HG02973 (cell line): ENCODE measurements at regions not wholly inside any gene's neighbourhood (a gene's known extent, or its start where the extent isn't known, plus 50 kb on each side); places are given as distances from the start of the nearest gene placed in this dataset.

Experiments used
- ATAC-seq: cut with Tn5 transposase; IDR thresholded peaks from one replicate; pipeline ENCODE4 v1.9.1; 2021; ENCODE audit warnings: moderate library complexity; ENCODE audit not compliant: unreplicated experiment

DNA sequence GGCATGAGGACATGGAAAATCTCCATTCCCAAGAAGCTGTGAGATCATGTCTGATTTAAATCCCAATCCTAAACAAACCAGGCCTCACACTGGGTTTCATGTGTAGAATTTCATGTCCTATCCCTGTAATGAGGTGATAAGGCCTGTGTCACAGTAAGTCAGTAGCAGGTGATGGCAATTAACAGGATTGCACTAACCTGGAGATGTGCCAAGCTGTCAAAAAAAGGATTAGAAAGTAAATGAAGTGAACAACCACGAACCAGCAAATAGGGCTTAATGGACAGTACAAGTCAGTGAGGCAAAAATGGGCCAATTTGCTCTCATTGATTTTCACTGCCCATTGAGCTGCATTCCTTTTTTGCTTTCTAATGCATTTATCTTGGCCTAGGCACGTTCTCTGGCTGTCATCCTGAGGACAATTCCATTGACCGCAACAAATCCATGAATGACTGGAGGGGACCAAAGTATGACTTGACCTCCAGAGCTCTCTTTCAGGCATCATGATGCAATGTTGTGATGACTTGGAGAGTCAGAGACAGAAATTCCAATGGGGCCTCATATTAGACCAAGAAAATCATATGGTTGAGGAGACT, 673.6 kb upstream of the ADGRL2 start:
- ATAC-seq: no peak

GRCh38 chr1:81125672-81126071, 675.1 kb upstream of the ADGRL2 start:
- ATAC-seq: no peak

- no peak for ATAC-seq
Measured at GRCh38 chr1:81121306-81121705, 679.4 kb upstream of the ADGRL2 start.

DNA sequence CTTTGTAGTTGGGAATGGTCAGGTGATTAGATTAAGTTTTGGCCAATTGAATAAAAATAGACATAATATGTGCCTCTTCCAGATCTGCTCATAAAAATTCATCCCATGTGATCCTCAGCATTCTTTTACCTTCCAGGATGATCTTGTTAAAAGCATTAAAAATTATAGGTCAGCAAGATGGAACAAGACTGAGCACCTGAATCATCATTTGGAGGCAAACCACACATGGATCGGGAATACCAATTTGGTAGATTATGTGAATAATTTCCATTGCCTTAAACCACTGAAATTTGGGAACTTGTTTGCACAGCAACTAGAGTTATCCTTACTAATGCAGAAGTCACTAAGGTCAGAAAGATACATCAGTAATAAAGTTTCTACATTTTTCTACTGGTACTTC, 681.4 kb upstream of the ADGRL2 start:
- no peak for ATAC-seq

- ATAC-seq: no peak
Measured at GRCh38 chr1:81118550-81118949, 682.2 kb upstream of the ADGRL2 start.

DNA sequence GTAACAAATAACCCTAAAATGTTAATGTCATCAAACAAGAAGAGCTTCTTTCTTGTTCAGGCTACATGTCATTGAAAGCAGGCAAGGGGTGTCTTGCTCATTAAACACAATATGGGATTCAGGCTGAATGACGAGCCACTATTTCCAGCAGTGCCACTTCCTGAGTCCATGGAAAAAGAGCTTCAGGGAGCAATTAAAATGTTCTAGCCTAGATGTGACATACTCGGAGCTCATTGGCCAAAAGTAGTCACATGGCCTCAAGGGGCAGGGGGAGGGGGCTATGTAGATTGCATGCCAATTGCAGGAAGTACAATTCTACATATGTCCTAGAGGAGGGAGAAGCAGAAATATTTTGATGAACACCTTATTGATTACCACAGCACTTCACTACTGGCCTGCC, 685.3 kb upstream of the ADGRL2 start:
- no peak for ATAC-seq

DNA sequence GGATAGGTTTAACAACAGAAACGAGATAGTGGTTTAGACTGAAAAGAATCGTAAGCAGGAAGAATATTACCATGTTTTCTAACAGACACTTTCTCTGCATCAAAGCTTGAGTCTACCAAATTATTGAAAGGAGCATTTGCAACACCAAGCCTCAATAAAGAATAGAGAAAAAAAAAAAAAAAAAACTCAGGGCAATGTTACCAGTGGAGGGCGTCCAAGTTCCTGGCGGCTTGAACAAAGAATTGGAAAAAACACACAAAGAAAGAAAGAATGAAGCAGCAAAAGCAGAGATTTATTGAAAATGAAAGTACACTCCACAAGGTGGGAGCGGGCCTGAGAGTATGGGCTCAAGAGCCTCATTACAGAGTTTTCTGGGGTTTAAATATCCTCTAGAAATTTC, 686.5 kb upstream of the ADGRL2 start:
- ATAC-seq: no peak

DNA sequence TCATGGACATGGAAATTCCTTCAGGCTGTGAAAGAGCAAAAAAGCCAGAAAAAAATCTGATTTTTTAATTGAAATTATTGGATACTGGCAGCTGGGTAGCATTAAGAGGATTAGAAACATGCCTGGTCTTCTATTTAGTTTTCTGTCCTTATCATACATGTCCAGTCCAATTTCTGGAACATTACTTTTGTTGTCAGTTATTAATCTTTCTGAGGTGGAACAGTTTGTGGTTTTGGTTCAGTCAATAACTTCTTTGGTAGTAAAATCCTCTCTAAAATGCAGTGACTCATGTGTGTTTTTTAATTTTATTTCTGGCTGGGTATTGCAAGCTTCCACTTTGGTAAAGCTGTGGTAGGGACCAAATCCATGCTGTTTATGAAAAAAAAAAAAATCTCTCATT, 687.0 kb upstream of the ADGRL2 start:
- no peak for ATAC-seq

- ATAC-seq: no peak
Measured at GRCh38 chr1:81111818-81112217, 688.9 kb upstream of the ADGRL2 start.

DNA sequence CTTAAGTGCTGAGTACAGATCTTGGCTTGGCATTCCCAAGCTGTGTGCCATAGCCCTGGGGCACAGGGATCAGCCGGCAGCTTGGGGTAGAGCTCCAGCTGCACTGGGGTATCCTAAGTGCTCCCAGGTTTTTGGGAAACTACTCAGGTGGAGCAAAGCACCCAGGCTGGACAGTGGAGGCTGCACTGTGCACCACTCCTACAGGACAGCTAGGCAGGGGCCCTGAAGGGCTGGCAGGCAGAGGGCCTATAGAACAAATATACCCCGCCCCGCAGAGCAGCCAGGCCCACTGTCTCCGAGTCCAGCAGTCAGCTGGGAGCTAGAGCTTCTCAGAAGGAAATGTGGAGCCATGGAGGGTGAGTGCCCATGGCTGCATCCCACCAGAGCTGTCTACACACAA, 691.7 kb upstream of the ADGRL2 start:
- no peak for ATAC-seq

GRCh38 chr1:81097860-81098259, 702.9 kb upstream of the ADGRL2 start:
- no peak for ATAC-seq

- no peak for ATAC-seq
Measured at GRCh38 chr1:81073580-81073979, 727.2 kb upstream of the ADGRL2 start.

GRCh38 chr1:81071969-81072753, 728.6 kb upstream of the ADGRL2 start:
- no peak for ATAC-seq

GRCh38 chr1:81071072-81071858, 729.5 kb upstream of the ADGRL2 start:
- ATAC-seq: no peak

GRCh38 chr1:81069856-81070255, 730.9 kb upstream of the ADGRL2 start:
- ATAC-seq: no peak

GRCh38 chr1:81068726-81069125, 732.0 kb upstream of the ADGRL2 start:
- no peak for ATAC-seq

GRCh38 chr1:81053826-81054225, 746.9 kb upstream of the ADGRL2 start:
- ATAC-seq: no peak

DNA sequence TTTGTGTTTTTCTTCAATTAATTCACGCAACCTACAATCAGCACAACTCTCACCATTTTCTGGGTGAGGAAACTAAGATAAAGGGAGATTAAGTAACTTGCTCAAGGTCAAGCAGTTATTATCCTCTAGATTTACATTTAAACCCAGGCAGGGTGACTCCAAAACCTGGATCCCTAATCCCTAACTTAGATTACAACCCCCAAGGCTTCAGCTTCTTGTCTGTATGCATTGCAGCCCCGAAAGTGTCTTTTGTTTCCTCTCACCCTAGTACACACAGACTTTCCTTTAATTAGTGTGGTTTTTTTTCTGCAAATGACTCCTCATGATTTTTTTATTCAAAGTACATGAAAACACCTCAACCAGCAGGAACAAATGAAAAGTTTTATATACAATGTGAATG, 748.6 kb upstream of the ADGRL2 start:
- ATAC-seq: no peak

GRCh38 chr1:81050390-81050789, 750.3 kb upstream of the ADGRL2 start:
- ATAC-seq: no peak

DNA sequence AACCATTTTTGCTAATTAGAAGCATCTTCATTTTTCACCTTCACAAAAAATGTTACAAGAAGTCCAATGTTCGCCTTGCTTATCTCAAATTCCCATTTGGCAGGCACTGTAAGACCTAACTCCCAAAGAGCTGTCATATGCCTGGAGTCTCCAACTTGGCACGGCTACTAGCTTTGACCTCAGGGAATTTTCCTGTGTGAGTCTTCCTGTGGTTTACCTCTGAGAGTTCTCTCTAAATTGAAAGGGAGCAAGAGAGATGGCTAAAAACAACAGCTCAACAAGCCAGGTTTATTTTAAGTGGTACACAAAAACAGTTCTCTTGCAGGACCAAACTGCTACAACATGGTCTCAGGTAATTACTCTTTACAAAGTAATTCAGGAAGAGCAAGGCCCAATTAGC, 756.0 kb upstream of the ADGRL2 start:
- no peak for ATAC-seq

DNA sequence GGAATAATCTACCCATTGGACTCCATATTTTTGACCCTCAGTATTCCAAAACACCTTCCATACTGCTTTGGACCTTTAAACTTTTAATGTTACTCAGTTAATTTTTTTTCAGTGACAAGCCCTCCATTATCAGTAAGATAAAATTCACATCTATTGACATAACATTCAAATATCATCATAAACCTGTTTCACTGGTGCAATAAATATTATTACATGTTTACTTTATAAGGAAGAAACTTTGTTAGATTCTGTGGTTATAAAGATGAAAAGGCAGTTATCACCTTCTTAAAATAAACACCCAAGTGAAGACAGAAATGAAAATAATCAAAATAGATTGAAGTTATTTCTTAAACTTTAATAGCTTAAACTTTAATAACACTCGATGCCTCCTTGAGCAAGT, 758.5 kb upstream of the ADGRL2 start:
- ATAC-seq: no peak

DNA sequence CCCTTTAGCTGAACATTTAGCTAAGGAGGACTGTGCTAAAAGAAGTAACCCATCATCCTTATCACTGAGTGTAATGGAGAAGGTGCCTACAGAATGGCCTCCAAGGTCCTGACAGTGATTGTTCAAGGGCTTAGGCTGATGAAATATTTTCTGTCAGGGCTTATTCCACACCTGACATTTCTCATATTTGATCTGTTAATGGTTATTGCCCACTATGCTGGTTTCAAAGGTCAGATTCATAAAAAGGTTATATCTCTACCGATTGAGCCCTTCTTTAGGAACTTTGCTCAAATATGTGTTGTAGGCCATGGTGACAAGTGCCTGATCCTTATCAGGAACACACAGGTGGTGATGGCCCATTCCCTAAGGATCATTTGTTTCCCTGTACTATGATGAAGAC, 766.4 kb upstream of the ADGRL2 start:
- ATAC-seq: no peak
